GM13977 (cell line): ENCODE measurements at regions not wholly inside any gene's neighbourhood (a gene's known extent, or its start where the extent isn't known, plus 50 kb on each side); places are given as distances from the start of the nearest gene placed in this dataset.

ENCODE experiments used
- DNase-seq: peaks from one replicate; pipeline ENCODE4 v3.0.0; 2012; ENCODE audit warnings: low spot score
- in situ Hi-C: fragments of 300-500 bp; cut with MboI; formaldehyde crosslinking; loops from one replicate; pipeline ENCODE4 v1.12.0; 2022; ENCODE audit warnings: low sequenced_read_pairs, low pct_unique_long_range_greater_than_20kb, mixed read lengths, inconsistent platforms; ENCODE audit not compliant: unreplicated experiment
- TF ChIP-seq, protein P1 (sequence below): IDR thresholded peaks from 2 replicates; pipeline ENCODE4 v1.5.1; 2012; ENCODE audit warnings: mild to moderate bottlenecking, control low read depth; ENCODE audit not compliant: insufficient read depth; ENCODE audit errors: extremely low read depth, missing control alignments

DNA sequence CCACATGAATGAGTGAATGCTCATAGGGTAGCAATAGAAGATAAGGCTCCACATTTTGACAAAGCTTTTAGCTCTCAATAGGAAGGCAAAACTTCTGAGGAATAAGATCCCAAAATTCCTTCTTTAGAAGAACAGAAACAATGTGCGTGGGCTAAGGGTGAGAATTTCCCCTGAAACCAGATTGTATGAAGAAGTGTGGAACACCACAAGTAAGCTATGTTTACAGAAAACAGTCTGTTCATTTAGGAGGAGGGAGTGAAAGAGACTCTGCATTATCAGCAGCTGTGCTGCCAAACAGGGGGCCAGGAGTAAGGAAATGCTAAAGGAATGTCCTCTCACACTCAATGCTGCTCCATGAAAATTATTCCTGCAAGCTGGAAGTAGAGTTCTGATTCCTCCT is 851.6 kb downstream of the CENPC start:
- in situ Hi-C loops = no loop called here
- no peak for DNase-seq
- TF ChIP-seq, protein P1, sequence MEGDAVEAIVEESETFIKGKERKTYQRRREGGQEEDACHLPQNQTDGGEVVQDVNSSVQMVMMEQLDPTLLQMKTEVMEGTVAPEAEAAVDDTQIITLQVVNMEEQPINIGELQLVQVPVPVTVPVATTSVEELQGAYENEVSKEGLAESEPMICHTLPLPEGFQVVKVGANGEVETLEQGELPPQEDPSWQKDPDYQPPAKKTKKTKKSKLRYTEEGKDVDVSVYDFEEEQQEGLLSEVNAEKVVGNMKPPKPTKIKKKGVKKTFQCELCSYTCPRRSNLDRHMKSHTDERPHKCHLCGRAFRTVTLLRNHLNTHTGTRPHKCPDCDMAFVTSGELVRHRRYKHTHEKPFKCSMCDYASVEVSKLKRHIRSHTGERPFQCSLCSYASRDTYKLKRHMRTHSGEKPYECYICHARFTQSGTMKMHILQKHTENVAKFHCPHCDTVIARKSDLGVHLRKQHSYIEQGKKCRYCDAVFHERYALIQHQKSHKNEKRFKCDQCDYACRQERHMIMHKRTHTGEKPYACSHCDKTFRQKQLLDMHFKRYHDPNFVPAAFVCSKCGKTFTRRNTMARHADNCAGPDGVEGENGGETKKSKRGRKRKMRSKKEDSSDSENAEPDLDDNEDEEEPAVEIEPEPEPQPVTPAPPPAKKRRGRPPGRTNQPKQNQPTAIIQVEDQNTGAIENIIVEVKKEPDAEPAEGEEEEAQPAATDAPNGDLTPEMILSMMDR = no peak

DNA sequence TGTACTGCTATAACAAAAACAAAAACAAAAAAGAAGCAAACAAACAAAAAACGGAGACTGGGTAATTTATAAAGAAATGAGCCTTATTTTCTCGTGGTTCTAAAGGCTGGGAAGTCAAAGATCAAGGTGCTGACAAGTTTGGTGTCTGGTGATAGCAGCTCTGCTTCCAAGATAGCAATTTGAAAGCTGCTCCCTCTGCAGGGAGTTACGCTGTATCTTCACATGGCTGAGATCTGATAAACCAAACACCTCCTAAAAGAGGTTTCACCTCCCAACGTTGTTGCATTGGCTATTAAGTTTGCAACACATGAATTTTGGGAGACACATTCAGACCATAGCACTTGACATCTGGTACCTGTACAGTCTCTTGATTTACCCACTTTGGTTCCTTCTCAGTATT is 854.2 kb downstream of the CENPC start:
- DNase-seq = no peak
- in situ Hi-C loops = no loop called here
- TF ChIP-seq, protein P1 = no peak

DNA sequence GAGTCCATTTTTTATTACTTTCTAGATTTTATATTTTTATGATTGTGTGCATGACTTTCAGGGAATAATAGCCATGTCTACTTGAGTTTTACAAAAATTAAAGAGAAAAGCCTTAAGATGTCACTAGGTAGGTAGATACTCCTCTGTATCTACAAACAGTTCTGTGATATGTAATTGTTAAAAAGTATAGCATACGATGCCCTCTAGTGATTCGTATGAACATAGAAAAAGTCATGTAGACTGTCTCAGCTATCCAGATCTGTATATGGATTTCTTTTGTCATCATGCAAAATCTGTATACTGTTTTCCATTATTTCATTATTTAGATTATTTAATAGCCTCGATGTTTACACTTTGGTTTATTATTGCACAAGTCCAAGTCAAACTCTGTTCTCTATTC is 856.6 kb downstream of the CENPC start:
- in situ Hi-C loops = no loop called here
- TF ChIP-seq, protein P1 = peak; percentile 23
- DNase-seq = no peak

DNA sequence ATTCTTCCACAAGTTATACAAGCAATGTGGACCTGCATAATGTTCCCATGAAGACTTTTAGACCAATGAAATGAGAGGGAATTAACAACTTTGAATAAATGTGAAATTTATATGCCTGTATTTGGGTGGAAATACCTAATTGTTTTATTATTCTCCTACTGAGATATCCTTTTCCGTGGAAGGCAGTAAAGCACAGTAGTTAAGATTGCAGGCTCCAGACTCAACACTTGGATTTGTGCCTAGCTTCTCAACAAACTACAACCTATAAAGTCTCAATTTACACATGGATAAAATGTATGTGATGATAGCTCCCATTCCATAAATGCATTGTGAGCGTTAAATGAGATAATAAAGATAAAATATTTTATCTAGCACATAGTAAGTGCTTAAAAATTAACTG is 857.8 kb downstream of the CENPC start:
- DNase-seq = no peak
- TF ChIP-seq, protein P1 = no peak
- in situ Hi-C loops = no loop called here

DNA sequence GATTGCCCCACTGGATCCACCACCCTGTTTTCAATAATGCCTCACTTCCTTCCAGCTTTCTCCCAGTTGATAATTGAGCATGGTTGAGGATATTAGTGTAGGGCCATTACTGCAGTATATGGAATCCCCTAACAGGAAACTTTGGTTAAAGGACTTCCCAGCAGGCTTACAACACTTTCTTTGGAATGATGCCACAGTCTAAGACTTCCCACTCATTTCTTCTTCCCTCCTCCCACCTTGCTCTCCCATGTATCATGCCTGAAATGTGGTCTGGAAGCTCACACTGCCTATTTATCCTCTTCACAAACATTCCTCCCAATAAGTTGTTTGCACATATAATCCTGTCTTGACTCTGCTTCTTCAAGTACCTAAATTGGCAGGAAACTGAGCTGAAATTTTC is 863.3 kb downstream of the CENPC start:
- no peak for DNase-seq
- in situ Hi-C loops = no loop called here
- TF ChIP-seq, protein P1 = no peak

DNA sequence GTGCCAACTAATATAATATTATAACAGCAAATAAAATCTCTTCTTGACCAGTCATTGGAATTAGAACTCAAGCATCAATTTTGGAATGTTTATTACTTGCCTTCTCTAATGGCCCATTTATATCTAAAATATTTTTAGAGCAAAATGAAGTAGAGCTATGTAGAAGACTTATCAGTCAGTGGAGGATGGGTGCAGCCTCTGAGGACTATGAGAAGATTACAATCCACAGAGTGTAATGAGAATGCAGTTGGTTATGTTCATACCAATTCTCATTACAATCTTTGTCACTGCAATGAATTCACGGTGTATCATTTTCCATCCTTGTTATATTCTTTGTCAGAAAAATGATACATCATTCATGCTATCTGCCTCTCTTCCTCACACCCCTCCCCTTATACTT is 878.1 kb downstream of the CENPC start:
- in situ Hi-C loops = no loop called here
- no peak for DNase-seq
- TF ChIP-seq, protein P1 = no peak

DNA sequence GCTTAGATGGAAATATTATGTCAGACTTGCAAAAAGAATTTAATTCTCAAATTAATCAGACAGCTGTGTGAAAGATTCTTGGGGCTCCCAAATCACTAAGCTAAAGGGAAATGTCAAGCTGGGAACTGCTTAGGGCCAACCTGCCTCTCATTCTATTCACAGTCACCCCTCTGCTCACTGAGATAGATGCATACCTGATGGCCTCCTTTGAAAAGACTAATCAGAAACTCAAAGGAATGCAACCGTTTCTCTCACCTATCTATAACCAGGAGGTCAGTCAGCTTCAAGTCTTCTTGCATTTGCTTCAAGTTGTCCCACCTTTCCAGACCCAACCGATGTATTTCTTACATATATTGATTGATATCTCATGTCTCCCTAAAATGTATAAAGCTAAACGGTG is 882.7 kb downstream of the CENPC start:
- DNase-seq = no peak
- TF ChIP-seq, protein P1 = no peak
- in situ Hi-C loops = no loop called here
